Sigmoid colon (tissue), 4 donors: ENCODE measurements at regions not wholly inside any gene's neighbourhood (a gene's known extent, or its start where the extent isn't known, plus 50 kb on each side); places are given as distances from the start of the nearest gene placed in this dataset.
A peak's percentile ranks its signal among the peaks of the same experiment; 100 is the strongest.

Experiments
- CTCF ChIP-seq, 4 experiments: fragments of 450-650 bp in 3 of 4; fragments of 200-600 bp in 1 of 4; IDR thresholded peaks; one replicate each; pipeline ENCODE4 v1.5.1; 2016 to 2019; ENCODE audit warnings: antibody characterized with exemption in 4 of 4, mild to moderate bottlenecking in 3 of 4, moderate library complexity in 2 of 4
- POLR2A ChIP-seq, 2 donors: fragments of 450-650 bp; IDR thresholded peaks; one replicate each; pipeline ENCODE4 v1.6.1; 2016; ENCODE audit warnings: antibody characterized with exemption in 2 of 2, mild to moderate bottlenecking in 2 of 2, moderate library complexity in 2 of 2
- POLR2AphosphoS5 ChIP-seq, 4 donors: sonication (generic); formaldehyde crosslinking; IDR thresholded peaks; one replicate each; pipeline ENCODE4 v1.6.1; 2017; ENCODE audit warnings: antibody characterized with exemption in 4 of 4

GRCh38 chrX:989959-990510 is 222.4 kb downstream of the CRLF2 start:
- TF ChIP-seq POLR2A (IDR thresholded peaks at IDR 0.05) (no peak), CTCF (IDR thresholded peaks at IDR 0.05) (no peak), POLR2AphosphoS5 (IDR thresholded peaks at IDR 0.05) (peak in 2 of 4 donors; percentile 42 to 69)
